GM23248 (cell line): ENCODE measurements at regions not wholly inside any gene's neighbourhood (a gene's known extent, or its start where the extent isn't known, plus 50 kb on each side); places are given as distances from the start of the nearest gene placed in this dataset.

ENCODE experiments used
- EZH2 ChIP-seq: fragments of 200-600 bp; sonication (generic); IDR thresholded peaks from 2 replicates; pipeline ENCODE4 v1.6.1; 2018; ENCODE audit warnings: antibody characterized with exemption, mild to moderate bottlenecking; ENCODE audit not compliant: insufficient read depth, poor library complexity, severe bottlenecking
- EZH2phosphoT487 ChIP-seq: fragments of 200-600 bp; sonication (generic); IDR thresholded peaks from 2 replicates; pipeline ENCODE4 v1.6.1; 2018; ENCODE audit warnings: antibody characterized with exemption, moderate library complexity, mild to moderate bottlenecking, low read depth; ENCODE audit not compliant: insufficient read depth

- TF ChIP-seq EZH2 (no peak), EZH2phosphoT487 (no peak)
Measured at GRCh38 chr11:15412054-15412453, 297.3 kb downstream of the INSC start.
